ENCODE measurements at regions not wholly inside any gene's neighbourhood (a gene's known extent, or its start where the extent isn't known, plus 50 kb on each side); places are given as distances from the start of the nearest gene placed in this dataset.

DNA sequence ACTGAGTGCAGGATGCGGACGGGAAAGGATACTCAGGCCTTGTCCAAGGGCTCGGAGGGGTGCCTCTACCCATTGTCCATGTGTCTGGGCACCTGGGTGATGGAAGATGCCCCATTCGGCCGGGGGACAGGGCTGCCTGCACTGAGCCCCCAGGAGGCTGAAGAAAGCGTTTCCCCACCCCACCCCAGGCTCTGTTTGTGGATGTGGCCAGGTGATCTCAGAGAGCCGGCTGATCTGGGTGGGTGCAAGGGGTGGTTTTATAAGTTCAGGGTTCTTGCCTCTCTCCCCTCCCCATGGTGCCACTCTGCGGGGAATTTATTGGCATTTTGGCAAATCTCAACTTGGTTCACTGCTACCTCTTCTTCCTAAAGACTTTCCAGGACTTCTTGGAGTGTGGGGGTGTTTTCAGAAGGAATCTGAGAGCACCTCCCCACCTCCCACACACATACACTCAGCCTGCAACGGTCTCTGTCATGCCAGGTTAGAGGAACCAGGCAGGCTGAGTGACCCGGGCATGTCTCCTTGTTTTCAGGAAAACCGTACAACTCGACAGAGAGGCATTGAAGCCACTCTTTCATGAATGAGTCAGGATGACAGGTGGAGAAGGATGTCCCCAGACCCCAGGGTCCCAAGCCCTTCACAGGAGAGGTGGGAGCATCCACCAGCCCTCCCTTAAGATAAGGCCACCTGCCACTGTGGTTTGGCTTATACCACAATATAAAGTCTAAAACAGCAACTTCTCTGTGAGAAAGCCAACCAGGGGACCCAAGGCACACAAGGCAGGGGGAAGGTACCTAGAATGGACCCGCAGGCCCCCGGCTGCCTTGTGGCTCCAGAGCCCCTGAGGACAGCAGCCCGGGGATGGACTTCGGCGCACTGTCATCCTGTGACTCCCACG, 174.9 kb downstream of the ETS2 start:
- DNase-seq: no peak

GRCh38 chr21:38979271-38980121, 173.8 kb downstream of the ETS2 start:
- DNase-seq: peak; percentile 66

- peak; percentile 4 for DNase-seq
Observed at GRCh38 chr21:38976900-38977299, 171.2 kb downstream of the ETS2 start.

DNA sequence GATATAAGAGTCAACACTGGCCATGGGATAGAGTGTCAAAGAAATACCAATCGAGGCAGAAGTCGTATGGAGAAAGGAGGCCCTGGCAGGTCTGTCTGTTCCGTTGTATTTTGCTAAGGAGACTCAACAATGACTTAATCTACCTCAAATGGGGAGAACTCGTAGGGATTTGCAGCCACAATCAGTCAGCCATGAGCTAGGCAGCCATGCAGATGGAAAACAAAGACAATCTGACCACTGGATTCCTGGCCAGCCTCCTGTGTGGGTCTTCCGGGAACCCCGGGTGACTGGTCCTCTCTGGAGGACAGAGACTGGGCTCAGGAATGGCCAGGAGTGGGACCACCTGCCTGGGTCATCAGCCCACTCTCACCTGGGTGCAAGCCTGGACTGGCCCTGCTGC, 167.8 kb downstream of the ETS2 start:
- no peak for DNase-seq

DNA sequence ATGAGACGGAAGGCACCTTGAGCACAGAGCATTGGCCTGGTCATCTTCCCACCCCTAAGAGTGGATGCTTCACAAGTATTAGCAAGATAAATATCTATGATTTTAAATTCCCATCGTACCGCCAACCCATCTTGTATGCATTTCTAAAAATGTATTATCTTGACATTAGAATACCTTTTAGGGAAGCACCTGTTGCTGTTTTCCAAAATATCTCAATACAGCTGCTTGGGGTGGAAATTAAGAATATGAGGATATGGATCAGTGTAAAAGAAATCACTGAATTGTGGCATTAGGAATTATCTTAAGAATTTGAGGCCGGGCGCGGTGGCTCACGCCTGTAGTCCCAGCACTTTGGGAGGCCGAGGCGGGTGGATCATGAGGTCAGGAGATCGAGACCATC, 166.3 kb downstream of the ETS2 start:
- DNase-seq: no peak

DNA sequence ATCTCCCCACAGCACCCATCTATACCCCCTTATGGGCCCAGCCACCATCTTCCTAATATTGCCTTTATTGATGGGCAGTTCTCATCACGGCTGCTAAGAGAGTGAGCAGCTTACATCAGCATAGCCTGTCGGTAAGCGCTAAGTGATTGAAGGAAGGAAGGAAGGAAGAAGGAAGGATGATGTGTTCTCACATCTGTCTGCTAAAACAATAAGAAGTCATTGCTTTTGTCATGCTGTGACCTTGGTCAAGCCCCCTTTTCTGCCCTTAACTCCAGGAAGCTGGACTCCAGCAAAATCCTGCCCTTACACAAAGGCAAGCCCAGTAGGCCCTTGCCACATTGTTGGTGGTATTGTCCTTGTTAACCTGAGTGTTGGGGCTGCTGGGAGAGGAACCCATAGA, 165.0 kb downstream of the ETS2 start:
- DNase-seq: no peak

- peak; percentile 8 for DNase-seq
Observed at GRCh38 chr21:38968887-38969543, 163.3 kb downstream of the ETS2 start.

DNA sequence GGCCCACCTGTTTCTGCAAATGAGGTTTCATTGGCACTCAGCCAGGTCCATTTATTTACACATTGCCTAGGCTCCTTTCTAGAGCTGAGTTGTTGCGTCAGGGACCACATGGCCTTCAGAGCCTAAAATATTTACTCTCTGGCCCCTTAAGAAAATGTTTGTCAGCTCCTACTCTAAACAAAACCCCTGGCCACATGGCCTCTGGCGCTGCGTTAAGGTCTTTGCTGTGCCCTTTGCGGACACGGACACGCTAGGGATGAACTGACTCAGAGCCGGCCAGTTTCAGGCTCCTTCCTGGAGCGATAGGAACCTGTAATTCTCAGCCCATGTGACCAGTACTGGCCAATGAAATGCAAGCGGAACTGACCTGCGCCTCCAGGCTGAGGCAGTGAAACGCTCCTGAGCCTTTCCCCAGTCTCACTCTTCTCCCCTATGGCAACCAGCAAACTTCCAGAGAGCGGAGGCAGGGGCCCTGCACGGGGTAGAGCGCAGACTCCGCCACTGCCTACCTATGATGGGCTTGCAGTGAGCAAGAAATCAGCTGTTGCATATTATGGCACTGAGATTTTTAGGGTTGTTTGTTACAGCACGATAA, 160.3 kb downstream of the ETS2 start:
- no peak for DNase-seq

GRCh38 chr21:38965241-38965640, 159.5 kb downstream of the ETS2 start:
- no peak for DNase-seq

DNA sequence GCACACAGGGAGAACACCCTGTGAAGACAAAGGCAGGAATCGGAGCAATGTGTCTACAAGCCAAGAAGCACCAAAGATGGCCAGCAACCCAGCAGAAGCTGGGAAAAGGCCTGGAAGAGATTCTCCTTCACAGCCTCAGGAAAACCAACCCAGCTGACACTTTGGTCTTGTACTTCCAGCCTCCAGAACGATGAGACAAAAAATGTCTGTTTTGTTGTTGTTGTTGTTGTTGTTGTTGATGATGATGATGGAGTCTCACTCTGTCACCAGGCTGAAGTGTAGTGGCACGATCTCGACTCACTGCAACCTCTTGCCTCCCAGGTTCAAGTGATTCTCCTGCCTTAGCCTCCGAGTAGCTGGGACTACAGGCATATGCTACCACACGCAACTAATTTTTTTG, 157.3 kb downstream of the ETS2 start:
- no peak for DNase-seq

DNA sequence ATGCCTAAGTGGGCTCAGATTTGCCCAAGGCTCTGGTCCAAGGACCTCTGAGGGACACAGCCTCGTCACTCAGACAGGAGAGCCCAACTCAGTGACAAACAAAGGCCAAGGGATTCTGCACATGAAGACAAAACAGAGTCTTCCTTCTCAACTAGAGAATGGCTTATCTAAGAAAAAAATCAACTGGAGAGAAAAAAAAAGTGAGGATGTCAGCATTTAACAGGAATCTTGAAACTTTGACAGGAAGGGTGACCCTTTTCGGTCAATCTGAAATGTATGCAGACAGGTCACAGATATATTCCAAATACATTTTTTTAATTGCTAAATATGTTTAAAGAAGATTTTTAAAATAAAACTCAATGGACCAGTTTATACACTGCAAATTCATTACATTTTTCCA, 154.5 kb downstream of the ETS2 start:
- DNase-seq: no peak

DNA sequence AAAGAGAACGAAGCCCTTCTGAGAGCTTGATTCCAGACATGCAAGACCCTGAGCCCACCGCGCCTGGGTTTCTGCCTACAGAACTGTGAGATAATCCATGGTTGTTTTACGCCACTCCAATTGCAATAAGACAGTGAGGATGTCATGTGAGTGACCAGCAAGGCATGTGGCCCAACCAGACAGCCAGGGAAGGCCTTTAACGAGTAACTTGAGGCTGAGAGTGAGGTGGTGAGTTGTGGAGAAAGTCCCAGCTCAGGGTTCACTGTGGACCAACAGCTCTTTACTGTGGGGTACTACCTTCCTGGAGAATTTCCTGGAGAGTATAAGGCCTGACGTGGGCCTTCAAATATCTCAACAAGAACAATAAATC, 153.9 kb downstream of the ETS2 start:
- no peak for DNase-seq

- peak; percentile 74 for DNase-seq
Observed at GRCh38 chr21:38958940-38959691, 153.4 kb downstream of the ETS2 start.

- no peak for DNase-seq
Observed at GRCh38 chr21:38958323-38958705, 152.6 kb downstream of the ETS2 start.

- no peak for DNase-seq
Observed at GRCh38 chr21:38957575-38958322, 152.0 kb downstream of the ETS2 start.

- DNase-seq: no peak
Observed at GRCh38 chr21:38956856-38957571, 151.3 kb downstream of the ETS2 start.

DNA sequence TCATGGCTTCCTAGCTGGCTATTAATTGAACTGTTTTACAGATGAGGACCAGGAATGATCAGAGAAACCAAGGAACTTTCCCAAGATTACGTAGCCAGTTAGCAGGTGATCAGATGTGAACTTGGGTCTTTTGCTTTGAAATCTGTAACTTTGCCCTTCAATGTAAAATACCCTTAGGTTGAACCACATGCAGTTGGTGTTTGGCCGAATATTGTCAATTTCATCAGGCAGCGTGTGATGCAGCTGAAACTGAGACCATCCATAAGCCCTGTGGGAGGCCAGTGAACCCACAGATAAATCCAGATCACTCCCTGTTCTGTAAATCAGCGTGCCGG, 150.8 kb downstream of the ETS2 start:
- no peak for DNase-seq

DNA sequence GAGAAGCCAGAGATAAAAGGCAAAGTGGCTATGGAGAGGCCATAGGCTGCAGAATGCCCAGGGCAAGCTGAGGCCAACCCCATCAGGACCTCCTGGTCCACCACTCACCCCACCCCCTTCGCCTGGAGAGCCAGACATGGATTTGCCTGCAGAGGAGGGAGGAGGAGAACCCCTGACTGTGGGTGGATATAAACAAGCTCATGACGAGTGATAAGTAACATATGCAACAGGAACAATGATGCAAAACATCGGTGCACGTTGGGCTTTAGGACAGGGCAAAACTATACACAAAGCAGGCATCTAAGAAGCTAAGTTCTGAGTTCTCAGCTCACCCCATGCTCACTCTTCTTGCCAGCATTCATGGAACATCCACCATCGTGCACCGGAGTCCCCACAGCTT, 150.3 kb downstream of the ETS2 start:
- no peak for DNase-seq

GRCh38 chr21:38955495-38955894, 149.8 kb downstream of the ETS2 start:
- DNase-seq: peak; percentile 5

GRCh38 chr21:38954588-38955004, 148.9 kb downstream of the ETS2 start:
- no peak for DNase-seq

DNA sequence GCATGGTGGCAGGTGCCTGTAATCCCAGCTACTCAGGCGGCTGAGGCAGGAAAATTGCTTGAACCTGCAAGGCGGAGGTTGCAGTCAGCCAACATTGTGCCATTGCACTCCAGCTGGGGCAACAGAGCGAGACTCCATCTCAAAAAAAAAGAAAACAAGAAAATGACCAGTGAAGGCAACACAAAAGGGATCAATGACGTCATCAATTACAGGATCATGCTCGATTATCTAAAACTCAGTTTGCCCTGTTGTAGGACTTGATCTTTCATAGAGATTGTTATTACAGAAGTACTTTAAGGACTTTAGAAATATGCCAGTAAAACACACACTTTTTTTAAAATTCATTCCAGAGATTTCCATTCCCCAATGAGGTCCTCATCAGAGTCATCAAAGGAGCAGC, 147.8 kb downstream of the ETS2 start:
- no peak for DNase-seq
